ENCODE measurements at regions not wholly inside any gene's neighbourhood (a gene's known extent, or its start where the extent isn't known, plus 50 kb on each side); places are given as distances from the start of the nearest gene placed in this dataset.

GRCh38 chr2:228628682-228629081, 447.2 kb upstream of the SPHKAP start:
- no peak for TF ChIP-seq CTCF (IDR thresholded peaks at IDR 0.05)
- TF ChIP-seq POLR2AphosphoS5 (IDR thresholded peaks at IDR 0.05; ENCODE audit: low read depth, low read length): no peak
- no peak for TF ChIP-seq TCF7L2 (IDR thresholded peaks at IDR 0.05; ENCODE audit: low read depth, low read length)
- TF ChIP-seq REST (IDR thresholded peaks at IDR 0.05; ENCODE audit: insufficient read depth in 1 of 2, low read depth in 2 of 2, low read length in 1 of 2): no peak

All from Panc1 (cell line).